Activated naive CD4-positive, alpha-beta T cell treated with anti-CD3 and anti-CD28 coated beads for 36 hours (primary cell): ENCODE measurements at regions not wholly inside any gene's neighbourhood (a gene's known extent, or its start where the extent isn't known, plus 50 kb on each side); places are given as distances from the start of the nearest gene placed in this dataset.

Experiments used
- CTCF ChIA-PET: fragments of 350-600 bp; sonication (Branson Sonifier 250); formaldehyde crosslinking; loops from one replicate; lab custom pipeline; 2021; ENCODE audit warnings: antibody characterized with exemption; lab: Charles Lee
- DNase-seq: peaks from one replicate; pipeline ENCODE4 v3.0.0-alpha.2; 2020
- H3K27ac Mint-ChIP-seq: one replicate; pipeline ENCODE4 v1.8.0; 2021; ENCODE audit warnings: mild to moderate bottlenecking, mixed read lengths
- H3K27me3 Mint-ChIP-seq: one replicate; pipeline ENCODE4 v1.8.0; 2021; ENCODE audit warnings: low read depth, mixed read lengths
- H3K36me3 Mint-ChIP-seq: one replicate; pipeline ENCODE4 v1.8.0; 2021; ENCODE audit warnings: low read depth, mixed read lengths
- H3K4me1 Mint-ChIP-seq: one replicate; pipeline ENCODE4 v1.8.0; 2021; ENCODE audit warnings: low read depth, mixed read lengths
- H3K4me3 Mint-ChIP-seq: one replicate; pipeline ENCODE4 v1.8.0; 2021; ENCODE audit warnings: mild to moderate bottlenecking, moderate library complexity, mixed read lengths
- H3K9me3 Mint-ChIP-seq: one replicate; pipeline ENCODE4 v1.8.0; 2021; ENCODE audit warnings: mixed read lengths
- intact Hi-C: fragments of 100-400 bp; cut with micrococcal nuclease; formaldehyde crosslinking; loops from one replicate; pipeline ENCODE4 v1.15.1; 2023

- H3K27ac Mint-ChIP-seq: no peak overlapping the region
- H3K27me3 Mint-ChIP-seq: peaks cover 13% of the 10 kb centered on the region
- DNase-seq: no peak
- H3K9me3 Mint-ChIP-seq: no peaks in the 10 kb centered on the region
- no peaks in the 10 kb centered on the region for H3K36me3 Mint-ChIP-seq
- no peak overlapping the region for H3K4me3 Mint-ChIP-seq
- intact Hi-C loops: no loop called here
- no peaks in the 10 kb centered on the region for H3K4me1 Mint-ChIP-seq
- CTCF ChIA-PET: no interaction called here
These were observed 103.8 kb upstream of the CCDC150 start for GRCh38 chr2:196535742-196536141.

GRCh38 chr2:196537311-196537710, 102.2 kb upstream of the CCDC150 start:
- no peaks in the 10 kb centered on the region for H3K4me1 Mint-ChIP-seq
- CTCF ChIA-PET: no interaction called here
- DNase-seq: no peak
- H3K27me3 Mint-ChIP-seq: peaks cover 10% of the 10 kb centered on the region
- H3K9me3 Mint-ChIP-seq: no peaks in the 10 kb centered on the region
- H3K4me3 Mint-ChIP-seq: no peak overlapping the region
- no peak overlapping the region for H3K27ac Mint-ChIP-seq
- intact Hi-C loops: no loop called here
- H3K36me3 Mint-ChIP-seq: no peaks in the 10 kb centered on the region

- H3K27me3 Mint-ChIP-seq: peaks cover 10% of the 10 kb centered on the region
- no peaks in the 10 kb centered on the region for H3K36me3 Mint-ChIP-seq
- CTCF ChIA-PET: interaction anchor here (1.2 kb wide), 1 partner anchor 131 kb away, joined by 6 read pairs; no protein-coding TSS in a partner anchor
- H3K4me1 Mint-ChIP-seq: no peaks in the 10 kb centered on the region
- no peak for DNase-seq
- H3K4me3 Mint-ChIP-seq: no peak overlapping the region
- intact Hi-C loops: no loop called here
- H3K27ac Mint-ChIP-seq: no peak overlapping the region
- H3K9me3 Mint-ChIP-seq: no peaks in the 10 kb centered on the region
These were observed 101.3 kb upstream of the CCDC150 start for GRCh38 chr2:196538189-196538588.

GRCh38 chr2:196538646-196539045, 100.9 kb upstream of the CCDC150 start:
- Mint-ChIP-seq H3K36me3 (no peaks in the 10 kb centered on the region), H3K4me1 (no peaks in the 10 kb centered on the region), H3K4me3 (no peak overlapping the region), H3K9me3 (no peaks in the 10 kb centered on the region), H3K27me3 (peaks cover 10% of the 10 kb centered on the region), H3K27ac (no peak overlapping the region)
- no peak for DNase-seq
- CTCF ChIA-PET: interaction anchor here (1.2 kb wide), 1 partner anchor 132 kb away, joined by 6 read pairs; no protein-coding TSS in a partner anchor
- intact Hi-C loops: no loop called here

- H3K4me3 Mint-ChIP-seq: no peak overlapping the region
- intact Hi-C loops: no loop called here
- H3K27ac Mint-ChIP-seq: no peak overlapping the region
- DNase-seq: no peak
- no peaks in the 10 kb centered on the region for H3K9me3 Mint-ChIP-seq
- H3K4me1 Mint-ChIP-seq: no peaks in the 10 kb centered on the region
- peaks cover 9% of the 10 kb centered on the region for H3K27me3 Mint-ChIP-seq
- CTCF ChIA-PET: no interaction called here
- no peaks in the 10 kb centered on the region for H3K36me3 Mint-ChIP-seq
These were observed 94.5 kb upstream of the CCDC150 start for GRCh38 chr2:196544906-196545433.

- CTCF ChIA-PET: no interaction called here
- Mint-ChIP-seq H3K4me3 (no peak overlapping the region), H3K4me1 (no peaks in the 10 kb centered on the region), H3K9me3 (no peaks in the 10 kb centered on the region), H3K27ac (no peak overlapping the region), H3K36me3 (no peaks in the 10 kb centered on the region), H3K27me3 (peaks cover 9% of the 10 kb centered on the region)
- intact Hi-C loops: no loop called here
- DNase-seq: no peak
These were observed 93.2 kb upstream of the CCDC150 start for GRCh38 chr2:196546151-196546919.

GRCh38 chr2:196549052-196549451, 90.5 kb upstream of the CCDC150 start:
- no peak overlapping the region for H3K27ac Mint-ChIP-seq

GRCh38 chr2:196551014-196551413, 88.5 kb upstream of the CCDC150 start:
- H3K4me1 Mint-ChIP-seq: no peaks in the 10 kb centered on the region
- DNase-seq: no peak
- CTCF ChIA-PET: no interaction called here
- no peak overlapping the region for H3K27ac Mint-ChIP-seq
- no peak overlapping the region for H3K4me3 Mint-ChIP-seq
- H3K36me3 Mint-ChIP-seq: no peaks in the 10 kb centered on the region
- H3K27me3 Mint-ChIP-seq: peaks cover 8% of the 10 kb centered on the region
- intact Hi-C loops: no loop called here
- H3K9me3 Mint-ChIP-seq: no peaks in the 10 kb centered on the region

More at GRCh38 chr2:196549052-196549451, 90.5 kb upstream of the CCDC150 start:
- H3K4me3 Mint-ChIP-seq: no peak overlapping the region
- DNase-seq: no peak
- CTCF ChIA-PET: no interaction called here
- H3K9me3 Mint-ChIP-seq: no peaks in the 10 kb centered on the region
- H3K36me3 Mint-ChIP-seq: no peaks in the 10 kb centered on the region
- no peaks in the 10 kb centered on the region for H3K4me1 Mint-ChIP-seq
- peaks cover 9% of the 10 kb centered on the region for H3K27me3 Mint-ChIP-seq
- intact Hi-C loops: no loop called here

GRCh38 chr2:196555161-196555560, 84.4 kb upstream of the CCDC150 start:
- no peaks in the 10 kb centered on the region for H3K4me1 Mint-ChIP-seq
- H3K9me3 Mint-ChIP-seq: no peaks in the 10 kb centered on the region
- no peak overlapping the region for H3K4me3 Mint-ChIP-seq
- no peak overlapping the region for H3K27ac Mint-ChIP-seq
- DNase-seq: no peak
- H3K27me3 Mint-ChIP-seq: no peaks in the 10 kb centered on the region
- intact Hi-C loops: no loop called here
- CTCF ChIA-PET: no interaction called here
- H3K36me3 Mint-ChIP-seq: no peaks in the 10 kb centered on the region

GRCh38 chr2:196555726-196556125, 83.8 kb upstream of the CCDC150 start:
- CTCF ChIA-PET: no interaction called here
- H3K4me3 Mint-ChIP-seq: no peak overlapping the region

GRCh38 chr2:196558497-196558896, 81.0 kb upstream of the CCDC150 start:
- Mint-ChIP-seq H3K4me1 (no peaks in the 10 kb centered on the region), H3K27ac (no peak overlapping the region), H3K4me3 (no peak overlapping the region), H3K9me3 (peaks cover 5% of the 10 kb centered on the region), H3K36me3 (no peaks in the 10 kb centered on the region), H3K27me3 (peaks cover 3% of the 10 kb centered on the region)
- intact Hi-C loops: no loop called here
- CTCF ChIA-PET: no interaction called here
- DNase-seq: no peak

More at GRCh38 chr2:196555726-196556125, 83.8 kb upstream of the CCDC150 start:
- H3K27ac Mint-ChIP-seq: no peak overlapping the region
- H3K4me1 Mint-ChIP-seq: no peaks in the 10 kb centered on the region
- DNase-seq: no peak
- no peaks in the 10 kb centered on the region for H3K27me3 Mint-ChIP-seq
- intact Hi-C loops: no loop called here
- no peaks in the 10 kb centered on the region for H3K9me3 Mint-ChIP-seq
- H3K36me3 Mint-ChIP-seq: no peaks in the 10 kb centered on the region

- DNase-seq: no peak
- intact Hi-C loops: no loop called here
- Mint-ChIP-seq H3K27ac (no peak overlapping the region), H3K4me3 (no peak overlapping the region), H3K27me3 (peaks cover 16% of the 10 kb centered on the region), H3K9me3 (peaks cover 5% of the 10 kb centered on the region), H3K36me3 (no peaks in the 10 kb centered on the region), H3K4me1 (no peaks in the 10 kb centered on the region)
- CTCF ChIA-PET: no interaction called here
These were observed 75.6 kb upstream of the CCDC150 start for GRCh38 chr2:196563876-196564275.
